GM12891 (cell line): ENCODE measurements at regions not wholly inside any gene's neighbourhood (a gene's known extent, or its start where the extent isn't known, plus 50 kb on each side); places are given as distances from the start of the nearest gene placed in this dataset.

Source experiments
- POLR2A ChIP-seq: IDR thresholded peaks from 2 replicates; pipeline ENCODE4 v1.6.1; 2011; ENCODE audit warnings: low read depth, low read length, control low read depth
- POLR2AphosphoS5 ChIP-seq: IDR thresholded peaks from 2 replicates; pipeline ENCODE4 v1.6.1; 2011; ENCODE audit warnings: low read depth, low read length, control low read depth
- SPI1 ChIP-seq: IDR thresholded peaks from 2 replicates; pipeline ENCODE4 v1.6.1; 2011; ENCODE audit warnings: low read depth, low read length, control low read depth
- TAF1 ChIP-seq: IDR thresholded peaks from 2 replicates; pipeline ENCODE4 v1.6.1; 2011; ENCODE audit warnings: low read depth, low read length, control low read depth

DNA sequence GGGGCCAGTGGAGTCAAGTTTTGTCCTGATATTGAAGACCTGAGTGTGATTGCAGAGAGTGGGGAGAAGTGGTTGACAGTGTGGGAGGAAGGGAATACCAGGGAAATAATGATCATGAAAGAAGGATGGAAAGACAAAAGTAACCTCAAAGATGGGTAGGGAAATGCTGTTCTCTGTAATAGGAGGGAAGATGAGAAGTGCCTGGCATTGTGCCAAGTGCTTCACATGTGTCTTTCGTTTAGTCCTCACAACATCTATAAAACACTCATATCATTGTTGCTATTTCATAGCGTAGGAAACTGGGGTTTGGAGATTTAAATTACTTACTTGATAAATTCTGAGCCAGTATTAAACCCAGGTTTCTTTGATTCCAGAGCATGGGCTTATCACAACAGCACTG lies 472.3 kb downstream of the LRRC70 start:
- TF ChIP-seq POLR2A (no peak), POLR2AphosphoS5 (no peak), SPI1 (no peak), TAF1 (no peak)
